IPS DF 19.7 (cell line): ENCODE measurements at regions not wholly inside any gene's neighbourhood (a gene's known extent, or its start where the extent isn't known, plus 50 kb on each side); places are given as distances from the start of the nearest gene placed in this dataset.
A peak's percentile ranks its signal among the peaks of the same experiment; 100 is the strongest.

Source experiments
- DNase-seq: peaks from one replicate; pipeline ENCODE4 v3.0.0-alpha.2; 2013; ENCODE audit warnings: low read depth, low spot score

DNA sequence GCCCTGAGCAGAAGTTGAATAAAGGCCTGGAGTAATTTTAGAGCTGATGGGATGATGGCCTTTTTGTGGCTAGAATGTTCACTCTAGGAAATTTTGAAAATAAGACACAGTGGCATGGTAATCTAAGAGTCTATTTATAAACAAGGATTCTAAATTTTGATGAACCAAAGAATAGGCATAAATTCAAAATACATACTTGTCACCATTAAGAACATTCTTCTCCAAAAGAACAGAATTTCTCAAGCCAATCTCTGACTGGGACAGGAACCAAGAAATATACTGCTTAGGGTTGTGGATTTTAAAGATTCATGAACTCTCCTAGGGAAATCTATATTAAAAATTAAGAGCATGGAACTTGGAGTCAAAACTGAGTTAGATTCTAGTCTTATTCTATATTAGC lies 98.2 kb upstream of the SETBP1 start:
- DNase-seq = no peak

GRCh38 chr18:44584900-44585299 lies 95.8 kb upstream of the SETBP1 start:
- DNase-seq = no peak

- DNase-seq = no peak
These were observed 93.7 kb upstream of the SETBP1 start for GRCh38 chr18:44586782-44587524.

DNA sequence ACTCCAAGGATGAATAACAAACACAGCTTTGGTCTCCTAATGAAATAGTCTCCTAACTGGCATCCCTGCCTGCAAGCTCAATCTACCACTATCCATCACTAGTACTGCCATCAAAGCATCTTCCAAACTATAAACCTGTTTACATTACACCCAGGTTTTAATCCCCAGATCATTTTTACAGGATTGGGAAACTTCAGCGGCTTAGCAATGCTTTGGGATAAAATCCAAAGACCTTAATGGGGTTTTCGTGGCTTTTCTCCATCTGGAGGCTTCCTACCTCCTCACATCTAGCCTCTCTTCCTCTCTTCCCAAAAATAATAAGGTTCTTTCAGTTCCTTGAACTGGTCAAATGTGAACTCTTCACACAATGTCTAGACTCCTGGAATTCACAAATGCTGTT lies 92.2 kb upstream of the SETBP1 start:
- no peak for DNase-seq

DNA sequence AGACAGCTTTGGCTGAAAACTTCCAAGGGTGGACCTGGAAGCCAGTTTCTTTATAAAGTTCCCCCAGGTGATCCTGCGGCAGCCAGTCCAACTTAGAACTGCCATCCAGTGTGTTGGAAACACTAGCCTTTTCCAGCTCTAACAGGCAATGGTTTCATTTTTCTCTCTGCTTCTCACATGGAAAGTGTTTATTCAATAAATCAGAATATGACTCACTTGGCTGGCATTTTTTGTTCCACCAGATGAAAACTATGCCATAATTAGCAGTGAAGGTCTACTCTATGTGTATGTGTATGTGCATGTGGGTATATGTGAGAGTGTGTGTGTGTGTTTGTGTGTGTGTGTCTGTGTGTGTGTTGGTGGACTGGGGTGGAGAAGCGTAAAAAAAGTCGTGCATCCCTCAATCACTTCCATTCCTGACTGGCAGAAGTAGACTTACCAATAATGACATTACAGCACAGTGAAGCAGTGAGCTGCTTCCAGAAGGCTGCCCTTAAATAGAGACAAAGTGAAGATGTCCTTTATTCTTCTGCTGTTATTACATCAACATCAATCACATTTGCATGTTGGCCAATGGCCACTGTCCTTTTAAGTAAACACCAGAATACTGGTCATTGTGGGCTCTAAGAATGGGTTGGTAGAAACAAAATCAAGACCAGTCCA lies 90.9 kb upstream of the SETBP1 start:
- no peak for DNase-seq

DNA sequence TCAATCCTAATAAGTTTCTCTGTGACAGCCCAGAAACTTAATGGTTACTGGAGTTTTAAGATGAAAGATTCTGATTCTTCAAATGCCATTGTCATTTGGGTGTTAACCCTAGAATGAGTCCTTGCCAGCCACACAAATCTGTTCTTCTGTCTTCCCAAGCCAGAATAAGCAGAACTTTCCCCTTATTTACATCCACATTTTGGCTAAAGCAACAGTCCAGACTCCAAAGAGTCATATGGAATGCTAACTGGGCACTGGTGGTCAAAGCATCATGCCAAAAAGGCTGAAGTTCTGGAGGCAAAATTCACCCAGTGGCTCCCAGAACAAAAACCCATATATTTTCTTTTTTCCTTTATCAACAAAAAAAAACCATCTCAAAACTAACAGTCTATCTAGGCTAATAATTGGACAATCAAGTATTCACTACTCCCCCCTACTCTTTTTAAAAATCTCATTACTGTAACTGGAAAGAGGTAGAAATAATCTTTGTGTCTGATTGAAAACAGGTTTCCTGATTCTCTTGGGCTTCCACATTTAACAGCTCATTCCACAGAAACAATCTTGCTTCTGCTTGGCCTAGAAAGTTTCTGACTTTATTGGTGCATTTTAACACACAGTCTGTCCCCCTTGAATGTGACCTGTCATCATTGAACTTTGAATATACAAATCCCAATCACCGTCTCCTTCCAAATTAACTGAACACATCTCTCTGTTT lies 89.6 kb upstream of the SETBP1 start:
- DNase-seq = no peak

- DNase-seq = no peak
These were observed 88.0 kb upstream of the SETBP1 start for GRCh38 chr18:44592639-44593038.

- no peak for DNase-seq
These were observed 85.8 kb upstream of the SETBP1 start for GRCh38 chr18:44594799-44595467.

DNA sequence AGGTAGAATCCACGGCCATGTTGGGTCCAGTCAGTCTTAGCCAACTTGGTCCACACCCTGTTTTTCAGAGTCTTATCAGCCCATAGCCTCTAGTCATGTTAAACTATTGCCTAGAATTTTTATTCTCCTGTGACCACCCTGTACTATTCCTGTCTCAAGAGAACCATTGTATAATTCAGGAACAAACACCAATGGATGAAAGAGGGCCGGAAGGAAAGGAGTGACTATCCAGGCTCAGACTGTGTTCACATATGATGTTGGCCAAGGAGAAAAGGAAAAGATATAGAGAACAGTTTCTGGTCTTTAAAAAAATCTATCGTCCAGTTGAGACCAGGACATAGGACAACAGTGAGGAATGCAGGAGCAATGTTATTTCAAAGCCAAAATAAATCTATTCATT lies 82.9 kb upstream of the SETBP1 start:
- DNase-seq = no peak

- DNase-seq = no peak
These were observed 82.2 kb upstream of the SETBP1 start for GRCh38 chr18:44598514-44598913.

GRCh38 chr18:44599412-44599811 lies 81.3 kb upstream of the SETBP1 start:
- peak; percentile 17 for DNase-seq

GRCh38 chr18:44601447-44601846 lies 79.2 kb upstream of the SETBP1 start:
- DNase-seq = no peak

- DNase-seq = no peak
These were observed 78.3 kb upstream of the SETBP1 start for GRCh38 chr18:44602380-44602779.

GRCh38 chr18:44602845-44603244 lies 77.8 kb upstream of the SETBP1 start:
- DNase-seq = no peak

- no peak for DNase-seq
These were observed 71.3 kb upstream of the SETBP1 start for GRCh38 chr18:44609181-44609941.

DNA sequence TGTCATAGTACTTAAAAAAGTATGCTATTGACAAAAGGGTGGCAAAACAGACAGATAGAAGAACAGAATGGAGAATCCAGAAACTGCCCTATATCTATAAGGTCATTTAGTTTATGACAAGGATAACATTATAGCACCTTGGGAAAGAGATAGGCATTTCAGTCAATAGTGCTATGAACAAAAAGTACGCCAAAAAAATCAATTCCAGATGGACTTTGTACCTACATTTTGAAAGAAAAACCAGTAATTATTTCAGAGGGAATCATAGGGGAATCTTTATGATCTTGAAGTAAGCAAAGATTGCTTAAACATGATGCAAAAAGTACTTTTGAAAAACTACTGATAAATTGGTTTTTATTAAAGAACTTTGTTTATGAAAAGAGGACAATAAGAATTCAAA lies 59.9 kb upstream of the SETBP1 start:
- DNase-seq = no peak

DNA sequence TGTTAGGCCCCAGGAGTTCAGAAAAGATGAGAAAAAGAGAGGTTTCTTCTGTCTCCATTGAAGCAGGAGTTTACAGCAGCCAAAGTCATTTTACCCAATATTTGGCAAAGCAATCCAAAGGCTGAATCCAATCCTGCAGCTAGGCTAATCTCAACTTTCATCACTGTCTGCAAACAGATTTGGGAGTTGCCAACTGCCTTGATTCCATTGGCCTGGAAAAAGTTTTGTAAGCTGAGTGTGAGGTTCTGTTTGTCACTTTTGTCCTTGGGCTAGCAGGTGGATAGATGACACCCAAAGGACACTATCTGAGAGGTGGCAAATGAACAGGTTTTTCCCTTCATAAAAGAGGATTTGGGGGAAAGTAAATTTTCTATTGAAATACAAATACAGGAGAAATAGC lies 56.6 kb upstream of the SETBP1 start:
- DNase-seq = no peak

GRCh38 chr18:44625386-44625785 lies 55.3 kb upstream of the SETBP1 start:
- no peak for DNase-seq

DNA sequence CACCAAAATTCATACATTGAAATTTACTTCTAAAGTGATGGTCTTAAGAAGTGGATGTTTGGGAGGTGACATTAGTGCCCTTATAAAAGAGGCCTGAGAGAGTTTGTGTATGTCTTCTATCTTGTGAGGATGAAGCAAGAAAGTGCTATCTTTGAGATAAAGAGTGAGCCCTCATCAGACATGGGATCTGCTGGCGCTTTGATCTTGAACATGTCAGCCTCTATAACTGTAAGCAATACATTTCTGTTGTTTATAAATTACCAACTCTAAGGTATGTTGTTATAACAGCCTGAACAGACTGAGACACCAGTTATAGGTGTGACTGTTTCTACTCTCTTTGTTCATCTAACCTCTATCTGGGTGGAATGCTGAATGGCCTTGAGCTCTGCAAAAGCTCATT lies 54.5 kb upstream of the SETBP1 start:
- no peak for DNase-seq

GRCh38 chr18:44626807-44627206 lies 53.9 kb upstream of the SETBP1 start:
- DNase-seq = no peak

- DNase-seq = no peak
These were observed 53.4 kb upstream of the SETBP1 start for GRCh38 chr18:44627280-44627679.

DNA sequence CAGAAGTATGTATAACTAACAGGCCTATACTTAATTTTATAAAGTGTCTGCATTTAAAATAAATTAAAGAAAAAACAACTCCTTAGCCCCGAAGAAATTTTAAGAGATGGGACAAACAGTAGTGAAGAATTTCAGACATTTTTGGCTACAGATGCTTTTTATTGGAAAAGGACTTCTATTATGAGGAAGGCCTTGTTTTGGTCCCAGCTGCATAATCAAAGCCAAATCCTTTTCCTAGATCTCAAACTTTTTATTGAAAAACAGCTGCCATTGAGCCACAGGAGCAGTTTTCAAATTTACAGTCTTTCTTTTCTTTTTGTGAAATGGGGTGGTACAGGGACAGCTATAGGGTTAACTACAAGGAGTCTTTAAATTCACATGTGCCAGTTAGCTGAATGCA lies 51.3 kb upstream of the SETBP1 start:
- no peak for DNase-seq
